Forelimb muscle (tissue), 1 donor: ENCODE measurements at regions not wholly inside any gene's neighbourhood (a gene's known extent, or its start where the extent isn't known, plus 50 kb on each side); places are given as distances from the start of the nearest gene placed in this dataset.

Experiments used
- DNase-seq: peaks from one replicate; pipeline ENCODE4 v3.0.0-alpha.2; 2013; ENCODE audit warnings: low read depth

GRCh38 chr4:108365551-108365950 lies 196.8 kb upstream of the LEF1 start:
- no peak for DNase-seq

- DNase-seq, result no peak
Measured at GRCh38 chr4:108361886-108362285, 193.2 kb upstream of the LEF1 start.

- no peak for DNase-seq
Measured at GRCh38 chr4:108361446-108361820, 192.7 kb upstream of the LEF1 start.

- DNase-seq, result no peak
Measured at GRCh38 chr4:108360754-108361445, 192.2 kb upstream of the LEF1 start.

GRCh38 chr4:108359986-108360681 lies 191.4 kb upstream of the LEF1 start:
- no peak for DNase-seq

GRCh38 chr4:108359130-108359985 lies 190.6 kb upstream of the LEF1 start:
- no peak for DNase-seq

- DNase-seq, result no peak
Measured at GRCh38 chr4:108355902-108356535, 187.3 kb upstream of the LEF1 start.

GRCh38 chr4:108355186-108355901 lies 186.6 kb upstream of the LEF1 start:
- no peak for DNase-seq

GRCh38 chr4:108352664-108353308 lies 184.1 kb upstream of the LEF1 start:
- no peak for DNase-seq

- DNase-seq, result no peak
Measured at GRCh38 chr4:108351791-108352190, 183.1 kb upstream of the LEF1 start.

GRCh38 chr4:108350332-108350731 lies 181.6 kb upstream of the LEF1 start:
- no peak for DNase-seq

- no peak for DNase-seq
Measured at GRCh38 chr4:108346818-108347210, 178.1 kb upstream of the LEF1 start.

GRCh38 chr4:108345862-108346817 lies 177.4 kb upstream of the LEF1 start:
- no peak for DNase-seq

- no peak for DNase-seq
Measured at GRCh38 chr4:108342325-108342970, 173.7 kb upstream of the LEF1 start.

- DNase-seq, result no peak
Measured at GRCh38 chr4:108337923-108338322, 169.2 kb upstream of the LEF1 start.

- no peak for DNase-seq
Measured at GRCh38 chr4:108336076-108336475, 167.3 kb upstream of the LEF1 start.

- no peak for DNase-seq
Measured at GRCh38 chr4:108335081-108335480, 166.3 kb upstream of the LEF1 start.

- DNase-seq, result no peak
Measured at GRCh38 chr4:108334031-108334430, 165.3 kb upstream of the LEF1 start.

- DNase-seq, result no peak
Measured at GRCh38 chr4:108333353-108333942, 164.7 kb upstream of the LEF1 start.
